ENCODE measurements at regions not wholly inside any gene's neighbourhood (a gene's known extent, or its start where the extent isn't known, plus 50 kb on each side); places are given as distances from the start of the nearest gene placed in this dataset.

- DNase-seq (ENCODE audit: low read depth) = no peak
Measured at GRCh38 chr6:98717988-98718387, 116.4 kb upstream of the POU3F2 start.

- no peak for DNase-seq (ENCODE audit: low read depth)
Measured at GRCh38 chr6:98724537-98724936, 109.8 kb upstream of the POU3F2 start.

- no peak for DNase-seq (ENCODE audit: low read depth)
Measured at GRCh38 chr6:98747273-98747672, 87.1 kb upstream of the POU3F2 start.

GRCh38 chr6:98747960-98748359 is 86.4 kb upstream of the POU3F2 start:
- DNase-seq (ENCODE audit: low read depth) = peak; percentile 1

GRCh38 chr6:98759459-98759858 is 74.9 kb upstream of the POU3F2 start:
- no peak for DNase-seq (ENCODE audit: low read depth)

- DNase-seq (ENCODE audit: low read depth) = no peak
Measured at GRCh38 chr6:98764373-98764911, 69.9 kb upstream of the POU3F2 start.

- DNase-seq (ENCODE audit: low read depth) = no peak
Measured at GRCh38 chr6:98769546-98769945, 64.8 kb upstream of the POU3F2 start.

GRCh38 chr6:98775205-98775604 is 59.2 kb upstream of the POU3F2 start:
- no peak for DNase-seq (ENCODE audit: low read depth)

GRCh38 chr6:98777762-98778161 is 56.6 kb upstream of the POU3F2 start:
- DNase-seq (ENCODE audit: low read depth) = no peak

GRCh38 chr6:98779618-98780017 is 54.8 kb upstream of the POU3F2 start:
- no peak for DNase-seq (ENCODE audit: low read depth)

GRCh38 chr6:98782772-98783171 is 51.6 kb upstream of the POU3F2 start:
- DNase-seq (ENCODE audit: low read depth) = no peak

GRCh38 chr6:98783578-98783977 is 50.8 kb upstream of the POU3F2 start:
- DNase-seq (ENCODE audit: low read depth) = no peak

Data from GM04503 (cell line).